GM12878 (cell line): ENCODE measurements at regions not wholly inside any gene's neighbourhood (a gene's known extent, or its start where the extent isn't known, plus 50 kb on each side); places are given as distances from the start of the nearest gene placed in this dataset.

ENCODE experiments used
- BRCA1 ChIP-seq: IDR thresholded peaks from 2 replicates; pipeline ENCODE4 v1.6.1; 2011; ENCODE audit warnings: low read depth, low read length, improper control_type of control experiment
- CTCF ChIP-seq, 3 experiments: IDR thresholded peaks in 2 of 3; conservative IDR thresholded peaks in 1 of 3; 2 replicates each; pipeline ENCODE4 v1.5.1; 2011; ENCODE audit warnings: low read depth in 3 of 3, low read length in 3 of 3, mild to moderate bottlenecking in 3 of 3, control low read depth in 2 of 3, moderate library complexity in 2 of 3, inconsistent platforms in 1 of 3, mixed read lengths in 1 of 3; ENCODE audit not compliant: control insufficient read depth in 2 of 3, insufficient read depth in 1 of 3; ENCODE audit errors: extremely low read depth in 1 of 3
- ESRRA ChIP-seq: IDR thresholded peaks from 2 replicates; pipeline ENCODE4 v1.6.1; 2012; ENCODE audit warnings: mild to moderate bottlenecking, low read length, improper control_type of control experiment
- EZH2 ChIP-seq: IDR thresholded peaks from 2 replicates; pipeline ENCODE4 v1.6.1; 2012; ENCODE audit warnings: low read depth, mild to moderate bottlenecking, control low read depth, inconsistent platforms, low read length, borderline replicate concordance; ENCODE audit not compliant: control insufficient read depth
- NFYB ChIP-seq: IDR thresholded peaks from 2 replicates; pipeline ENCODE4 v1.6.1; 2011; ENCODE audit warnings: low read depth, mild to moderate bottlenecking, low read length, improper control_type of control experiment, moderate library complexity; ENCODE audit not compliant: insufficient read depth
- POLR2A ChIP-seq: IDR thresholded peaks from 2 replicates; pipeline ENCODE4 v1.6.1; 2011; ENCODE audit warnings: low read depth, mild to moderate bottlenecking, low read length
- POU2F2 ChIP-seq: IDR thresholded peaks from 3 replicates; pipeline ENCODE4 v1.6.1; 2011; ENCODE audit warnings: low read depth, mild to moderate bottlenecking, low read length, borderline replicate concordance
- RAD21 ChIP-seq: IDR thresholded peaks from 2 replicates; pipeline ENCODE4 v1.6.1; 2011; ENCODE audit warnings: mild to moderate bottlenecking, low read depth, low read length, moderate library complexity; ENCODE audit not compliant: insufficient read depth
- RFX5 ChIP-seq: IDR thresholded peaks from 2 replicates; pipeline ENCODE4 v1.6.1; 2011; ENCODE audit warnings: low read depth, low read length, improper control_type of control experiment

- TF ChIP-seq CTCF (IDR thresholded peaks at IDR 0.05 in 2 of 3, conservative IDR thresholded peaks at IDR 0.05 in 1 of 3; ENCODE audit: control insufficient read depth in 2 of 3, extremely low read depth in 1 of 3, insufficient read depth in 1 of 3, low read depth in 3 of 3, low read length in 3 of 3), result no peak
- no peak for TF ChIP-seq POU2F2
- no peak for TF ChIP-seq NFYB
- TF ChIP-seq BRCA1, result no peak
- TF ChIP-seq ESRRA, result no peak
- TF ChIP-seq RFX5, result no peak
- TF ChIP-seq POLR2A, result no peak
- TF ChIP-seq RAD21, result no peak
- TF ChIP-seq EZH2, result no peak
Observed at GRCh38 chr9:135360617-135361016, 119.0 kb upstream of the PPP1R26 start.
